Keratinocyte (primary cell): ENCODE measurements at regions not wholly inside any gene's neighbourhood (a gene's known extent, or its start where the extent isn't known, plus 50 kb on each side); places are given as distances from the start of the nearest gene placed in this dataset.

Experiments used
- DNase-seq: peaks from one replicate; pipeline ENCODE4 v3.0.0-alpha.2; 2011; ENCODE audit warnings: low read depth, missing footprints, low spot score
- FAIRE-seq: peaks from 2 replicates; lab custom pipeline; 2011; peaks lifted over from hg19 to GRCh38; lab: Jason Lieb, UNC
- H2AFZ ChIP-seq: 2 replicates; pipeline ENCODE4 v1.6.0; 2012; ENCODE audit warnings: low read length, control low read depth, inconsistent platforms; ENCODE audit not compliant: control insufficient read depth
- H3K27ac ChIP-seq: 2 replicates; pipeline ENCODE4 v1.5.1; 2011; ENCODE audit warnings: low read length; ENCODE audit not compliant: control insufficient read depth, insufficient read depth
- H3K27me3 ChIP-seq: 3 replicates; pipeline ENCODE4 v1.6.0; 2011; ENCODE audit warnings: low read length; ENCODE audit not compliant: control insufficient read depth, insufficient read depth; ENCODE audit errors: extremely low read depth
- H3K36me3 ChIP-seq, 2 experiments: 2 replicates in 1 of 2; 3 replicates in 1 of 2; pipeline ENCODE4 v1.5.1; 2011; ENCODE audit warnings: low read length in 2 of 2, mild to moderate bottlenecking in 1 of 2; ENCODE audit not compliant: control insufficient read depth in 2 of 2, insufficient read depth in 2 of 2; ENCODE audit errors: extremely low read depth in 1 of 2
- H3K4me1 ChIP-seq: 3 replicates; pipeline ENCODE4 v1.5.1; 2011; ENCODE audit warnings: low read length; ENCODE audit not compliant: control insufficient read depth, insufficient read depth; ENCODE audit errors: extremely low read depth
- H3K4me2 ChIP-seq: 3 replicates; pipeline ENCODE4 v1.6.0; 2011; ENCODE audit warnings: low read depth, low read length; ENCODE audit not compliant: control insufficient read depth, insufficient read depth; ENCODE audit errors: extremely low read depth
- H3K4me3 ChIP-seq, 3 experiments: fragments of 200-600 bp in 1 of 3; sonication (generic) in 1 of 3; 2 replicates in 2 of 3; 3 replicates in 1 of 3; pipeline ENCODE4 v1.5.1; 2011 to 2016; ENCODE audit warnings: low read length in 3 of 3, mild to moderate bottlenecking in 3 of 3, control low read depth in 2 of 3, inconsistent platforms in 1 of 3, low read depth in 1 of 3, mixed read lengths in 1 of 3, mixed run types in 1 of 3, moderate library complexity in 1 of 3; ENCODE audit not compliant: control insufficient read depth in 2 of 3, insufficient read depth in 2 of 3; ENCODE audit errors: extremely low read depth in 1 of 3
- H3K79me2 ChIP-seq: 2 replicates; pipeline ENCODE4 v1.6.0; 2012; ENCODE audit warnings: low read length; ENCODE audit not compliant: control insufficient read depth, insufficient read depth
- H3K9ac ChIP-seq: 3 replicates; pipeline ENCODE4 v1.6.0; 2011; ENCODE audit warnings: low read length; ENCODE audit not compliant: control insufficient read depth, insufficient read depth; ENCODE audit errors: extremely low read depth
- H3K9me1 ChIP-seq: 3 replicates; pipeline ENCODE4 v1.6.0; 2011; ENCODE audit warnings: low read length; ENCODE audit not compliant: control insufficient read depth, insufficient read depth; ENCODE audit errors: extremely low read depth
- H3K9me3 ChIP-seq: 2 replicates; pipeline ENCODE4 v1.5.1; 2012; ENCODE audit warnings: low read depth, low read length; ENCODE audit not compliant: control insufficient read depth
- H4K20me1 ChIP-seq: 3 replicates; pipeline ENCODE4 v1.6.0; 2011; ENCODE audit warnings: low read length; ENCODE audit not compliant: control insufficient read depth, insufficient read depth; ENCODE audit errors: extremely low read depth
- CTCF ChIP-seq, 3 experiments: IDR thresholded peaks in 1 of 3; conservative IDR thresholded peaks in 1 of 3; optimal IDR thresholded peaks in 1 of 3; 2 replicates in 2 of 3; 3 replicates in 1 of 3; pipeline versions ENCODE3 to v1.5.1; 2011; ENCODE audit warnings: low read length in 3 of 3, mild to moderate bottlenecking in 3 of 3, moderate library complexity in 2 of 3, control low read depth in 1 of 3, inconsistent platforms in 1 of 3; ENCODE audit not compliant: insufficient read depth in 2 of 3; ENCODE audit errors: extremely low read depth in 1 of 3
- EZH2 ChIP-seq: IDR thresholded peaks from one replicate; pipeline ENCODE4 v1.6.1; 2012; ENCODE audit warnings: inconsistent platforms, mild to moderate bottlenecking, low read length, moderate library complexity
- dilution Hi-C: fragments of 300-500 bp; cut with MboI; formaldehyde crosslinking; loops from one replicate; pipeline ENCODE4 v1.7.0; 2020; ENCODE audit warnings: low sequenced_read_pairs; ENCODE audit not compliant: extremely low pct_ligation_motif_present

GRCh38 chr13:107742544-107742943 is 472.8 kb downstream of the LIG4 start:
- FAIRE-seq (no peak), DNase-seq (no peak)
- no peaks in the 10 kb centered on the region for H3K36me3 ChIP-seq
- H3K4me2 ChIP-seq, result no peak overlapping the region
- no peak for TF ChIP-seq EZH2
- TF ChIP-seq CTCF (optimal IDR thresholded peaks at IDR 0.05 in 1 of 3, IDR thresholded peaks at IDR 0.05 in 1 of 3, conservative IDR thresholded peaks at IDR 0.05 in 1 of 3; ENCODE audit: extremely low read depth in 1 of 3, insufficient read depth in 2 of 3, low read length in 3 of 3), result no peak
- H3K4me3 ChIP-seq, result no peak overlapping the region
- no peak overlapping the region for H2AFZ ChIP-seq
- no peaks in the 10 kb centered on the region for H3K9me1 ChIP-seq
- no peaks in the 10 kb centered on the region for H3K79me2 ChIP-seq
- no peaks in the 10 kb centered on the region for H4K20me1 ChIP-seq
- H3K4me1 ChIP-seq, result no peaks in the 10 kb centered on the region
- dilution Hi-C loops, result no loop called here
- H3K27me3 ChIP-seq, result no peaks in the 10 kb centered on the region
- no peaks in the 10 kb centered on the region for H3K9me3 ChIP-seq
- no peak overlapping the region for H3K9ac ChIP-seq
- H3K27ac ChIP-seq, result no peak overlapping the region

DNA sequence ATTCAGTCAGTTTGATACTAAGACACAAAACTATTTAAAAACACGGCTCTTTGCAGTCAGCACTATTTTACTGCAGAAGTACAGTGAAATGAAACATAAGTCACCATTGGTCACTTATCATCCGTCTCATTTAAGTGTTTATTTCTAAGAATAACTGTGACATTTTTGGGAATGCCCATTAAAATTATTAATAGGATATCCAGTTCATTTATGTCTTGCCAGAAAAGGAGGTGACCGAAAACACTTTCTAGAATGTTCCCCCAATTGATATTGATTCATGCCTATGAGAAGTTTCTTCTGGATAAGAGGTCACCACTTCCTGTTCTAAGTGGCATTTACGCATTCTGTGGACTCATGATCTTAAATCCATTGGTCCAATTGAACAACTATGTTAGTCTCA is 477.3 kb downstream of the LIG4 start:
- dilution Hi-C loops, result no loop called here
- TF ChIP-seq EZH2 (no peak), CTCF (optimal IDR thresholded peaks at IDR 0.05 in 1 of 3, IDR thresholded peaks at IDR 0.05 in 1 of 3, conservative IDR thresholded peaks at IDR 0.05 in 1 of 3; ENCODE audit: extremely low read depth in 1 of 3, insufficient read depth in 2 of 3, low read length in 3 of 3) (no peak)
- no peak overlapping the region for H2AFZ ChIP-seq
- no peaks in the 10 kb centered on the region for H3K79me2 ChIP-seq
- H3K4me1 ChIP-seq, result no peaks in the 10 kb centered on the region
- H4K20me1 ChIP-seq, result no peaks in the 10 kb centered on the region
- H3K4me2 ChIP-seq, result no peak overlapping the region
- H3K9ac ChIP-seq, result no peak overlapping the region
- no peaks in the 10 kb centered on the region for H3K27me3 ChIP-seq
- no peaks in the 10 kb centered on the region for H3K9me3 ChIP-seq
- no peak overlapping the region for H3K4me3 ChIP-seq
- no peaks in the 10 kb centered on the region for H3K9me1 ChIP-seq
- FAIRE-seq (no peak), DNase-seq (no peak)
- H3K36me3 ChIP-seq, result no peaks in the 10 kb centered on the region
- H3K27ac ChIP-seq, result no peak overlapping the region
